GM06990 (cell line): ENCODE measurements at regions not wholly inside any gene's neighbourhood (a gene's known extent, or its start where the extent isn't known, plus 50 kb on each side); places are given as distances from the start of the nearest gene placed in this dataset.

ENCODE experiments used
- DNase-seq: peaks from one replicate; pipeline ENCODE4 v3.0.0-alpha.2; 2011; ENCODE audit not compliant: insufficient read length; ENCODE audit errors: extremely low read depth
- H3K27me3 ChIP-seq: replicated peaks from 2 replicates; pipeline ENCODE4 v1.6.0; 2011; ENCODE audit warnings: low read length; ENCODE audit not compliant: control insufficient read depth, insufficient read depth
- H3K36me3 ChIP-seq: 2 replicates; pipeline ENCODE4 v1.5.1; 2011; ENCODE audit warnings: low read length; ENCODE audit not compliant: control insufficient read depth, insufficient read depth
- H3K4me3 ChIP-seq: replicated peaks from 2 replicates; pipeline ENCODE4 v1.5.1; 2011; ENCODE audit warnings: low read depth, mild to moderate bottlenecking, control low read depth, low read length
- TF ChIP-seq, protein P1 (sequence below): IDR thresholded peaks from 2 replicates; pipeline ENCODE4 v1.5.1; 2011; ENCODE audit warnings: low read length, control low read depth, mild to moderate bottlenecking, inconsistent platforms; ENCODE audit not compliant: insufficient read depth, poor library complexity, severe bottlenecking

DNA sequence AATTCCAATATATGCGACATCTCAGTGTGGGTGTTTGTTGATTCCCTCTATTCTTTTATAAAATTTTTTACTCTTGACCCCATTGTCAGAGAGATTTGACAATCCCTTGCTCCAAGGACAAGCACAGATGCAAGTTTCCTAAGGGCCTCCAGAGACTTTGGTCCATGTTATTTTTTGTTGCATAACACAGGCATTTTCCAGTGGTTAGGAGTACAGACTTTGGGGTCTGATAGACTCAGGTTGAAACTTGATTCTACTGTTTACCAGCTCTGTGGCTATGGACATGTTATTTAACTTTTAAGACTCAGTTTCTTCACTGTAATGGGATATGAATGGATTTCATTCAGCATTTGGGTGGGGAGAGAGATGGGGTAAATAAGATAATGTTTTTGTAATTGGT is 361.3 kb downstream of the ENC1 start:
- Histone ChIP-seq H3K27me3 (no peaks in the 10 kb centered on the region; the same call in 1 of the 2 replicates), H3K4me3 (no peak overlapping the region), H3K36me3 (no peaks in the 10 kb centered on the region)
- TF ChIP-seq, protein P1, sequence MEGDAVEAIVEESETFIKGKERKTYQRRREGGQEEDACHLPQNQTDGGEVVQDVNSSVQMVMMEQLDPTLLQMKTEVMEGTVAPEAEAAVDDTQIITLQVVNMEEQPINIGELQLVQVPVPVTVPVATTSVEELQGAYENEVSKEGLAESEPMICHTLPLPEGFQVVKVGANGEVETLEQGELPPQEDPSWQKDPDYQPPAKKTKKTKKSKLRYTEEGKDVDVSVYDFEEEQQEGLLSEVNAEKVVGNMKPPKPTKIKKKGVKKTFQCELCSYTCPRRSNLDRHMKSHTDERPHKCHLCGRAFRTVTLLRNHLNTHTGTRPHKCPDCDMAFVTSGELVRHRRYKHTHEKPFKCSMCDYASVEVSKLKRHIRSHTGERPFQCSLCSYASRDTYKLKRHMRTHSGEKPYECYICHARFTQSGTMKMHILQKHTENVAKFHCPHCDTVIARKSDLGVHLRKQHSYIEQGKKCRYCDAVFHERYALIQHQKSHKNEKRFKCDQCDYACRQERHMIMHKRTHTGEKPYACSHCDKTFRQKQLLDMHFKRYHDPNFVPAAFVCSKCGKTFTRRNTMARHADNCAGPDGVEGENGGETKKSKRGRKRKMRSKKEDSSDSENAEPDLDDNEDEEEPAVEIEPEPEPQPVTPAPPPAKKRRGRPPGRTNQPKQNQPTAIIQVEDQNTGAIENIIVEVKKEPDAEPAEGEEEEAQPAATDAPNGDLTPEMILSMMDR = no peak
- no peak for DNase-seq

DNA sequence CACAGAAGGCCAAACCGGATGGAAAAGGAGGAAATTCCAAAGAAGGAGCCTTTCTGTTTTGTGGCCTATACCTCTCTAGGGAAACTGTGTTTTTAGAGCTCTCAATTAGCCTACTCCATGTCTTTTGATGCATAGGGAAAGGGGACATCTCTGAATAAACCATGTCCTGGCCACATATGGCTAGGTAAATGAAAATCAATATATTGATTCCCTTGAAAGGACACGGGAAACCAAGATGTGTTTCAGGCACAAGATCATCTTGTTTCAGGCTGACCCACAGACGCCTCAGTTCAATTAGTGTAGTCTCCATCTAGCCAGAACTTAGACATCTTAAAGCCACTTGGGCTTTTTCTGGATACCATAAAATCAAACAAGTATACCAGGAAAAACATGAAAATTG is 363.1 kb downstream of the ENC1 start:
- no peaks in the 10 kb centered on the region for H3K36me3 ChIP-seq
- no peak for DNase-seq
- TF ChIP-seq, protein P1 = no peak
- no peaks in the 10 kb centered on the region; the same call in 1 of the 2 replicates for H3K27me3 ChIP-seq
- H3K4me3 ChIP-seq = no peak overlapping the region

DNA sequence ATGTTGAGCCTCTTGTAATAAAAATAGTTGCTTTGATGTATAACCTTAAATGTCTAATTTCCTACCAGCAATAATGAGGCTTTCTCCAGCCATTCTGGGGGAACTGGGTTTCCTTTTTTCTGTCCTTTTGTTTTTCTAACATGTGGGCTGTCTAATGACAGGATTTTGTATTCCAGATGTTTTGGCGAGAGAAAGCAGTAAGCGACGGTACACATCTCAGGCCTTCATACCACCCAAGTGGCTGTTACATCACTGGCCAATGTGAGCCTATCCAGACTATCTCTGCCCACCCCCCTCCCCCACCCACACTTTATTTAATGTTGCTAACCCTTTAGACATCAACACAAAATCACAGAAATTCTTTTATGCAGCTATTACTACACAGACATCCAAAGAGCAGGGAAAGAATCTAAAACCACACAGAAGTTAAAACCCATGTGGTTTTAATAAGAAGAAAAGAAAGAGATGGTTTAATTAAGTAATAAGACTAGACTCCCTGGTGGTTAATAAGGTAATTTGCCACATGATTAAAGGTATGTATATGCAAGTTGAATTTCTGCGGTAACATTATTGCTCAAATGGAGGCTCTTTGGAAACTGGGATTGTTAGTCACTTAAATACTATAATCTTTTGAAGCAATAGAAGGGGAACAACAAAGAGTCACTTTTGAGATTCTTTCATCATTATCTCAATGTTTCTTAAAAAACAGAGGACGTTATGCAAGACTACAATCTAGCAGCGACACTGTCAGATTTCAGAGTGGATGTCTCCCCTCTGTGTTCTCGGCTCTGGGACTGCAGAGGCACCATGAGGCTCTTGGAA is 365.1 kb downstream of the ENC1 start:
- TF ChIP-seq, protein P1 = no peak
- DNase-seq = no peak

DNA sequence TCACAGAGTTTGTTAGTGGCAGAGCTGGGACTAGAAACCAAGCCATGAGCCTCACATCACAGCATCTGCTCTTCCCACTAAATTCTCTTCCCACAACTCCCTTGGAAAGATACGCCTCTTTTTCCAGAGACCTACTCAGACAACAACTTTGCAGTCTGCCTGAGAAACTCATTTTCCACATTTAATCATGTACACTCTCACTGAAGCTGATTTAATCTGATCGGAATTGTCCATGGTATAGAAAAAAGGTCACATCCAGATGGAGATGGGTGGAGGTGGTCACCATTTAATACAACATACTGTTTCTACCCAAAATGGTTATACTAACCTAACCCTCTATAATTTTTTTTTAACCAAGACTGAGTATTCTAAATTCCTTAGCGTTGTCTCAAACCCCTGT is 366.2 kb downstream of the ENC1 start:
- TF ChIP-seq, protein P1 = no peak
- no peaks in the 10 kb centered on the region; the same call in 1 of the 2 replicates for H3K27me3 ChIP-seq
- H3K4me3 ChIP-seq = no peak overlapping the region
- DNase-seq = no peak
- no peaks in the 10 kb centered on the region for H3K36me3 ChIP-seq

More for the DNA sequence above, 365.1 kb downstream of the ENC1 start:
- H3K4me3 ChIP-seq = no peak overlapping the region
- no peaks in the 10 kb centered on the region for H3K36me3 ChIP-seq
- H3K27me3 ChIP-seq = no peaks in the 10 kb centered on the region; the same call in 1 of the 2 replicates

DNA sequence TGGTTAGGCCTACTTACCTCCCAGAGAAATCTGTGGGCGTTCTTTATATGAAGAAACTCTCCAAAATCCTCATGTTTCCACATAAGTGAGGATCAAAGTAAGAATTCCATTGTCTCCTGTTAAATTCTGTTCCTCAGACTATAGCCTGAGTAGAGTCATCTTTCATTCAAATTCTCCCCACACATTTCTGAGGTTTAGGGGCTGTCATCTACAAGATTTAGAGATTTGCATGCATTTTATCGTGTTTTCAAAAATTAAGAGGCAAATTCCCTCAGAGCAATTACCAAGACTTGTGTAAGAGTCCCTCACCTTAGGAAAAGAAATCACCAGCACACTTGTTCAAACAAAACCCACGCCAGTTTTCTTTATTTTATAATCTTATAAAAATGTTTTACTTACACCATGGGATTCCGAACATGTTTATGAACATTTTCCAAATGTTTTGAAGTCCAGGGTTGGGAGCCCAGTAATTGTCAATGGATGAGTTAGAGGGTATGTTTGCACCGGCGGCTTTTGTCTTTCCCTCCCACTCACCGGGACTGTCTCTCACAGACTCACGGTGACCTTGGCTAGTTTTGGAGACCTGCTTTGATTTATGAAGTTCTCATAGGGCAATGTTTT is 367.6 kb downstream of the ENC1 start:
- TF ChIP-seq, protein P1 = no peak
- Histone ChIP-seq H3K36me3 (no peaks in the 10 kb centered on the region), H3K4me3 (no peak overlapping the region), H3K27me3 (no peaks in the 10 kb centered on the region; the same call in 1 of the 2 replicates)
- DNase-seq = no peak
